Hepatocyte (in vitro differentiated cells): ENCODE measurements at regions not wholly inside any gene's neighbourhood (a gene's known extent, or its start where the extent isn't known, plus 50 kb on each side); places are given as distances from the start of the nearest gene placed in this dataset.

Experiments
- DNase-seq: peaks from one replicate; pipeline ENCODE4 v3.0.0-alpha.2; 2016; ENCODE audit warnings: low spot score
- H2AFZ ChIP-seq: fragments of 200-600 bp; sonication (generic); 2 replicates; pipeline ENCODE4 v1.6.0; 2016; ENCODE audit warnings: antibody characterized with exemption, mild to moderate bottlenecking
- H3K27ac ChIP-seq: fragments of 200-600 bp; sonication (generic); 2 replicates; pipeline ENCODE4 v1.5.1; 2016; ENCODE audit warnings: mild to moderate bottlenecking
- H3K27me3 ChIP-seq: fragments of 200-600 bp; sonication (generic); 2 replicates; pipeline ENCODE4 v1.6.1; 2016
- H3K36me3 ChIP-seq: fragments of 200-600 bp; sonication (generic); replicated peaks from 2 replicates; pipeline ENCODE4 v1.5.1; 2016; ENCODE audit warnings: low read depth; ENCODE audit not compliant: insufficient read depth
- H3K4me1 ChIP-seq: fragments of 200-600 bp; sonication (generic); 2 replicates; pipeline ENCODE4 v1.5.1; 2016; ENCODE audit warnings: mild to moderate bottlenecking, moderate library complexity; ENCODE audit not compliant: insufficient read depth
- H3K4me2 ChIP-seq: fragments of 200-600 bp; sonication (generic); 2 replicates; pipeline ENCODE4 v1.6.0; 2016
- H3K4me3 ChIP-seq: fragments of 200-600 bp; sonication (generic); 2 replicates; pipeline ENCODE4 v1.5.1; 2016; ENCODE audit warnings: mild to moderate bottlenecking
- H3K79me2 ChIP-seq: fragments of 200-600 bp; sonication (generic); 2 replicates; pipeline ENCODE4 v1.6.0; 2017; ENCODE audit warnings: mild to moderate bottlenecking
- H3K9me2 ChIP-seq: fragments of 200-600 bp; sonication (generic); replicated peaks from 2 replicates; pipeline ENCODE4 v1.6.0; 2017; ENCODE audit warnings: mild to moderate bottlenecking; ENCODE audit not compliant: insufficient read depth
- H3K9me3 ChIP-seq: fragments of 200-600 bp; sonication (generic); 2 replicates; pipeline ENCODE4 v1.5.1; 2016; ENCODE audit warnings: low read depth, mild to moderate bottlenecking
- H4K20me1 ChIP-seq: fragments of 200-600 bp; sonication (generic); 2 replicates; pipeline ENCODE4 v1.6.0; 2016; ENCODE audit warnings: mild to moderate bottlenecking; ENCODE audit not compliant: insufficient read depth, poor library complexity, severe bottlenecking
- CTCF ChIP-seq: fragments of 200-600 bp; sonication (generic); IDR thresholded peaks from 2 replicates; pipeline ENCODE4 v1.5.1; 2016; ENCODE audit warnings: antibody characterized with exemption, mild to moderate bottlenecking; ENCODE audit not compliant: poor library complexity
- EZH2 ChIP-seq: fragments of 200-600 bp; sonication (generic); IDR thresholded peaks from 2 replicates; pipeline ENCODE4 v1.6.1; 2016; ENCODE audit warnings: antibody characterized with exemption, mild to moderate bottlenecking, borderline replicate concordance
- EZH2phosphoT487 ChIP-seq: fragments of 200-600 bp; sonication (generic); IDR thresholded peaks from one replicate; pipeline ENCODE4 v1.6.1; 2018; ENCODE audit warnings: antibody characterized with exemption, mild to moderate bottlenecking, low read depth, moderate library complexity; ENCODE audit not compliant: unreplicated experiment, severe bottlenecking
- WGBS: methylation state at CpG from one replicate; pipeline ENCODE4 v1.1.6; 2016; ENCODE audit warnings: low lambda C conversion rate; ENCODE audit errors: missing lambda C conversion rate; 5-methylcytosine and 5-hydroxymethylcytosine counted together

DNA sequence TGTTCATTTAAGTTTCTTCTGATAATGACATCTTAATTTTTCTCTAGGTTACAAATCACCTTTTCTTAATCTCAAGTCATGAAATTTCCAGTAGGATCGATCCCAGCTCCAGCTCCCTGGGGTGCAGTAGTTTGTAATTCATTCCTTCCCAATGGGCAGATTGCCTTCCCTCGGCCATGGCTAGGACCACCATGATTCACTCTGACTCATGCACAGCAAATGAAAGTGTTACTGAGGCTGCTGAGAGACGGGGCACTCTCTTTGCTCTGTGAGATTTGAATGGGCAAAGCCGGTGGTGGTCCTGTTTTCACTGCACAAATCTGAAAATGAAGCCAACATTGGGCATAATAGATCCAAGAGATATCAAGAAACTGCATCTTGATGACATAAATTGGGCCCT, 202.8 kb upstream of the IRS2 start:
- Histone ChIP-seq H4K20me1 (no peaks in the 10 kb centered on the region), H3K4me1 (no peaks in the 10 kb centered on the region), H3K9me2 (no peaks in the 10 kb centered on the region), H3K27me3 (no peaks in the 10 kb centered on the region), H3K36me3 (no peaks in the 10 kb centered on the region), H3K27ac (no peak overlapping the region), H3K4me2 (no peak overlapping the region), H3K4me3 (no peak overlapping the region), H2AFZ (no peak overlapping the region), H3K9me3 (no peaks in the 10 kb centered on the region), H3K79me2 (no peaks in the 10 kb centered on the region)
- no peak for DNase-seq
- TF ChIP-seq EZH2 = no peak
- TF ChIP-seq EZH2phosphoT487 = no peak
- no peak for TF ChIP-seq CTCF
- 83% methylated on average over 4 of the region's 4 CpGs for WGBS

- H4K20me1 ChIP-seq = no peaks in the 10 kb centered on the region
- H3K27me3 ChIP-seq = no peaks in the 10 kb centered on the region
- no peak overlapping the region for H2AFZ ChIP-seq
- no peaks in the 10 kb centered on the region for H3K9me3 ChIP-seq
- 100% methylated on average over 1 of the region's 1 CpG for WGBS
- H3K27ac ChIP-seq = no peak overlapping the region
- H3K4me3 ChIP-seq = no peak overlapping the region
- TF ChIP-seq CTCF (no peak), EZH2phosphoT487 (no peak), EZH2 (no peak)
- no peak overlapping the region for H3K4me2 ChIP-seq
- H3K9me2 ChIP-seq = no peaks in the 10 kb centered on the region
- H3K79me2 ChIP-seq = no peaks in the 10 kb centered on the region
- DNase-seq = no peak
- no peaks in the 10 kb centered on the region for H3K4me1 ChIP-seq
- no peaks in the 10 kb centered on the region for H3K36me3 ChIP-seq
These were observed 200.5 kb upstream of the IRS2 start for GRCh38 chr13:109986851-109987250.

DNA sequence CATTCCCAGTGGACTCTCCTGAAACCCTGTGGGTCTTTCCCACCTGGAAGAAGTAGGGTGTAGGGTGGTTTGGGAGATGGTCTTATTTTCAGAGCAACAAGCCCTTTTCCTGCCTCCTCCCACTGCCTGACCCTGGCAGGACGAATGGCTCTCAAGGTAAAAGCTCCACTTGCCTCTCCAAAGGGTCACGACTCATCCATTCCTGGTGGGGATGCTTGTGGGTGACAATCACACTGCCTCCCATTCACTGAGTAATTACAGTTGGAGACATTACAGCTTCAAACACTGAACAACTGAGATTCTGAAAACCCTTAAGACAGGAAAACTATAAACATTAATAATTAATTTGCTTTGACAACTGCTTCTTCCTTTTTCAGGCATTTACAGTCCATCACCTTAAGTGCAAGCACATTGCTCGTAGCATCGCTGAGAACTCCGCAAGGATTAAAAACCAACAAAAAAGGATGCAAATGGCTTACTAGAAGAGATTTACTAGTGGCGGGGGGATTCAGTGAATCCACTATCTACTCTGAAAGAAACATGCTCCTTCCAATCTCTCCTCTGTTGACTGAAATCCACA, 199.6 kb upstream of the IRS2 start:
- Histone ChIP-seq H3K4me2 (no peak overlapping the region), H3K27ac (no peak overlapping the region), H3K79me2 (no peaks in the 10 kb centered on the region), H3K9me2 (no peaks in the 10 kb centered on the region), H3K36me3 (no peaks in the 10 kb centered on the region), H3K9me3 (no peaks in the 10 kb centered on the region), H3K4me1 (no peaks in the 10 kb centered on the region), H3K4me3 (no peak overlapping the region), H2AFZ (no peak overlapping the region), H3K27me3 (no peaks in the 10 kb centered on the region), H4K20me1 (no peaks in the 10 kb centered on the region)
- WGBS = 77% methylated on average over 6 of the region's 6 CpGs
- no peak for DNase-seq
- TF ChIP-seq EZH2 (no peak), CTCF (no peak), EZH2phosphoT487 (no peak)

DNA sequence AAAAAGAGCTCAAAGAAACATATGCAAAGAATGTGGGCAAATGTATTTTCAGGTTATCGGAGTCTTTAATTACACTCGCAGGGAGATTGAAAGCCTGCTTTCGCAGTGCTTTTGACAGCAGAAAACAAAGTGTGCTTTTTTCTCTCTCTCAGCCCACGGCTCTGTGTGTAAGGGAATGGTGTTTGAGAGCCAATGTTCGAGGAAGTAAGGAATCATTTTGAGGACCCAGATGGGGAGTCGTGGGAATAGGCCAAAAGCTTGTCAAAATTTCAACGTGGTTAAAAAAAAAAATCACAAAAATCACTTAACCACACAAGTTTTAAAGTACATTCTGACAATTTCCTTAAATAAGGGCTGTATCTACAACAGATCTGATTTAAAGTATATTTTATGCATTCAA, 197.1 kb upstream of the IRS2 start:
- no peak for DNase-seq
- 57% methylated on average over 7 of the region's 7 CpGs for WGBS
- H3K36me3 ChIP-seq = no peaks in the 10 kb centered on the region
- no peak overlapping the region for H3K4me2 ChIP-seq
- H3K27ac ChIP-seq = no peak overlapping the region
- no peak overlapping the region for H2AFZ ChIP-seq
- no peaks in the 10 kb centered on the region for H4K20me1 ChIP-seq
- H3K79me2 ChIP-seq = no peaks in the 10 kb centered on the region
- H3K9me2 ChIP-seq = no peaks in the 10 kb centered on the region
- H3K9me3 ChIP-seq = no peaks in the 10 kb centered on the region
- H3K4me3 ChIP-seq = no peak overlapping the region
- no peaks in the 10 kb centered on the region for H3K27me3 ChIP-seq
- TF ChIP-seq CTCF (no peak), EZH2 (no peak), EZH2phosphoT487 (no peak)
- H3K4me1 ChIP-seq = no peaks in the 10 kb centered on the region
